Chondrocyte (in vitro differentiated cells): ENCODE measurements at regions not wholly inside any gene's neighbourhood (a gene's known extent, or its start where the extent isn't known, plus 50 kb on each side); places are given as distances from the start of the nearest gene placed in this dataset.
"Not testable (repeated sequence)": the region's sequence is repeated elsewhere in the genome, so short reads cannot be mapped to it uniquely, and the experiment has no call there.

ENCODE experiments used
- DNase-seq: peaks from one replicate; pipeline ENCODE4 v3.0.0; 2021; ENCODE audit warnings: mixed read lengths, low spot score
- H3K27ac Mint-ChIP-seq: one replicate; pipeline ENCODE4 v1.8.0; 2021; ENCODE audit warnings: mild to moderate bottlenecking, moderate library complexity, mixed read lengths; ENCODE audit not compliant: unreplicated experiment
- H3K27me3 Mint-ChIP-seq: 2 replicates; pipeline ENCODE4 v1.8.0; 2021; ENCODE audit warnings: low read depth, mixed read lengths
- H3K36me3 Mint-ChIP-seq: 2 replicates; pipeline ENCODE4 v1.8.0; 2021; ENCODE audit warnings: low read depth, mixed read lengths
- H3K4me1 Mint-ChIP-seq: 2 replicates; pipeline ENCODE4 v1.8.0; 2021; ENCODE audit warnings: low read depth, mild to moderate bottlenecking, mixed read lengths
- H3K4me3 Mint-ChIP-seq: one replicate; pipeline ENCODE4 v1.8.0; 2021; ENCODE audit warnings: mild to moderate bottlenecking, moderate library complexity, mixed read lengths; ENCODE audit not compliant: unreplicated experiment
- H3K9me3 Mint-ChIP-seq: 2 replicates; pipeline ENCODE4 v1.8.0; 2021; ENCODE audit warnings: low read depth, mixed read lengths
- TF ChIP-seq, protein P1 (sequence below): fragments of 200-600 bp; sonication (generic); IDR thresholded peaks from 2 replicates; pipeline ENCODE4 v1.5.0; 2021; ENCODE audit warnings: antibody characterized with exemption, mild to moderate bottlenecking, moderate library complexity

DNA sequence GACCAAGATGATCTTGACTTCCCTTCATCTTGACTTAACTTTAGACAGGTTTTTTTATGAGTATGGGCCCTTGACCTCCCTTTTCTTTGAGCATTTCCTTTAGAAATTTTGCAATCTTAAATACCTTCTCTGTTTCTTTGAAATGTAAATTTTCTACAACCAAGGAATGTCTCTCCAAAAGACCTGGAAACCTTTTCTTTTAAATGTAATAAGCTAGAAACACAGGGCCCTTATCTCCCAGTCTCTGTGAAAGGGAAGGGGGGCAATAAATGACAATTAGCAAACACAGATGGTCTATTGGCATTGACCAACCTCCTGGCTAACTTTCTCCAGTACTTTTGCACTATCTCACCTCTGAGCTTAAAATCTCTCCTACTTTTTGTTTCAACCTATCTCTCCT, 144.3 kb upstream of the GK2 start:
- H3K27ac Mint-ChIP-seq, result no peak overlapping the region
- H3K9me3 Mint-ChIP-seq, result no peaks in the 10 kb centered on the region
- no peaks in the 10 kb centered on the region for H3K36me3 Mint-ChIP-seq
- peaks cover 4% of the 10 kb centered on the region for H3K27me3 Mint-ChIP-seq
- H3K4me1 Mint-ChIP-seq, result no peaks in the 10 kb centered on the region
- TF ChIP-seq, protein P1, sequence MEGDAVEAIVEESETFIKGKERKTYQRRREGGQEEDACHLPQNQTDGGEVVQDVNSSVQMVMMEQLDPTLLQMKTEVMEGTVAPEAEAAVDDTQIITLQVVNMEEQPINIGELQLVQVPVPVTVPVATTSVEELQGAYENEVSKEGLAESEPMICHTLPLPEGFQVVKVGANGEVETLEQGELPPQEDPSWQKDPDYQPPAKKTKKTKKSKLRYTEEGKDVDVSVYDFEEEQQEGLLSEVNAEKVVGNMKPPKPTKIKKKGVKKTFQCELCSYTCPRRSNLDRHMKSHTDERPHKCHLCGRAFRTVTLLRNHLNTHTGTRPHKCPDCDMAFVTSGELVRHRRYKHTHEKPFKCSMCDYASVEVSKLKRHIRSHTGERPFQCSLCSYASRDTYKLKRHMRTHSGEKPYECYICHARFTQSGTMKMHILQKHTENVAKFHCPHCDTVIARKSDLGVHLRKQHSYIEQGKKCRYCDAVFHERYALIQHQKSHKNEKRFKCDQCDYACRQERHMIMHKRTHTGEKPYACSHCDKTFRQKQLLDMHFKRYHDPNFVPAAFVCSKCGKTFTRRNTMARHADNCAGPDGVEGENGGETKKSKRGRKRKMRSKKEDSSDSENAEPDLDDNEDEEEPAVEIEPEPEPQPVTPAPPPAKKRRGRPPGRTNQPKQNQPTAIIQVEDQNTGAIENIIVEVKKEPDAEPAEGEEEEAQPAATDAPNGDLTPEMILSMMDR, result no peak
- no peak overlapping the region for H3K4me3 Mint-ChIP-seq
- DNase-seq, result no peak

DNA sequence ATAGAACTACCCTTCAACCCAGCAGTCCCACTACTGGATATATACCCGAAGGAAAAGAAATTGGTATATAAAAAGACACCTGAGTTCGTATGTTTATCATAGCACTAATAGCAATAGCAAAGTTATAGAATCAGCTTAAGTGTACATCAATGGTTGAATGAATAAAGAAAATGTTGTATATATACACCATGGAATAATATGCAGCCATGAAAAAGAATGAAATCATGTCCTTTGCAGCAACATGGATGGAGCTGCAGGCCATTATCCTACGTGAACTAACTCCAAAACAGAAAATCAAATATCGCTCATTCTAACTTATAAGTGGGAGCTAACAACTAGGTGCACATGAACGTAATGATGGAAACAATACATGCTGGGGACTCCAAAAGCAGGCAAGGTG, 143.5 kb upstream of the GK2 start:
- Mint-ChIP-seq H3K4me3 (no peak overlapping the region), H3K9me3 (no peaks in the 10 kb centered on the region), H3K27ac (no peak overlapping the region), H3K36me3 (no peaks in the 10 kb centered on the region), H3K27me3 (peaks cover 4% of the 10 kb centered on the region), H3K4me1 (no peaks in the 10 kb centered on the region)
- TF ChIP-seq, protein P1, result no peak
- DNase-seq, result no peak

DNA sequence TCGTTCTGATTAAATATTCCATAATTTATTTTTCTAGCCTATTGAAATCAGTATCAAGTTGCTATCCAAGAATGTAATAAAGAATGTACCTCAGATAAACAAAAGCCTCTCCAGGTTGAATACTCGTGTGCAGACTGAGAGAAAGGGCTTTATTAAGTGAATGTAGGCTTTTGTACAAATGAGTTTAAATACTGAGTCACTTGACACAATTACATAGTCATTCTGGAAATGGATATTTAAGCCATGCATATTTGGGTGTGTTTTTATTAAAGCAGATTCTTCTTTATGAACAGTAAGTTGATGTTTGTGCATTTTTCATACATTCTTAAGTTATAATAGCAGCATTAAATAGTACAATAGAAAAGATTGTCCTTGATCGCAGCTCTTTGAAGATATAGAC, 139.8 kb upstream of the GK2 start:
- H3K4me1 Mint-ChIP-seq, result no peaks in the 10 kb centered on the region
- H3K9me3 Mint-ChIP-seq, result no peaks in the 10 kb centered on the region
- no peak for DNase-seq
- TF ChIP-seq, protein P1, result no peak
- H3K27me3 Mint-ChIP-seq, result peaks cover 4% of the 10 kb centered on the region
- H3K27ac Mint-ChIP-seq, result no peak overlapping the region
- H3K4me3 Mint-ChIP-seq, result no peak overlapping the region
- H3K36me3 Mint-ChIP-seq, result no peaks in the 10 kb centered on the region

DNA sequence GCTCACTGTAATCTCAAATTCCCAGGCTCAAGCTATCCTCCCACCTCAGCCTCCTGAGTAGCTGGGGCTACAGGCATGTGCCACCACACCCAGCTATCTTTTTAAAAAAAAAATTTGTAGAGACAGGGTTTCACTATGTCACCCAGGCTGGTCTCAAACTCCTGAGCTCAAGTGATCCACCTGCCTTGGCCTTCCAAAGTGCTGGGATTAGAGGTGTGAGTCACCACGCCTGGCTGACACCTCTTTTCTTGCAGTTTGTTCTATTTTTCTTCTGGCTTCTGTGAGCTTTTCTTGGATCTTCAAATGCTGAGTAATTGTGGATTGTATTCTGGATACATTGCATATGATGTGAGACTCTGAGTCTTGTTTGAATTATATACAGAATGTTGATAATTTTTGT, 137.3 kb upstream of the GK2 start:
- not testable (repeated sequence) for H3K4me3 Mint-ChIP-seq, DNase-seq, H3K27ac Mint-ChIP-seq, H3K27me3 Mint-ChIP-seq, H3K9me3 Mint-ChIP-seq, H3K4me1 Mint-ChIP-seq, H3K36me3 Mint-ChIP-seq

DNA sequence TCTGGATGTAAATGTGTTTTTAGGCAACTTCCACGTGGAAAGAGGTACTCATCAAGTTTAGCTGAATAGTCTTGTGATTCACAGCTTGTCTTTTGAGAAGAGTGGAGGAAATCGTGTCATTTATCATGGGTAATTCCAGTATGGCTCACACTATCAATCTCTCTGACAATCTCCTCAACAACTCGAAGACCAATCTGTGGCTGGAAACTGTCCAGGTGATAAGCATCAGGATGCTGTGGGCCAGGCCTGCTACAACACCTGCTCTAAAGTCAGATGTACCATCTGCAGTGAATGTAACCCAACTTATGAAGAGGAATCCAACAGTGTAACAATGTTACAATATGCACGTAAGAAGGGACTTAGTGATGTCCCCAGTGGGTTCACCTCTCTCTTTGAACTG, 132.1 kb upstream of the GK2 start:
- H3K4me1 Mint-ChIP-seq, result no peaks in the 10 kb centered on the region
- no peaks in the 10 kb centered on the region for H3K36me3 Mint-ChIP-seq
- H3K9me3 Mint-ChIP-seq, result no peaks in the 10 kb centered on the region

DNA sequence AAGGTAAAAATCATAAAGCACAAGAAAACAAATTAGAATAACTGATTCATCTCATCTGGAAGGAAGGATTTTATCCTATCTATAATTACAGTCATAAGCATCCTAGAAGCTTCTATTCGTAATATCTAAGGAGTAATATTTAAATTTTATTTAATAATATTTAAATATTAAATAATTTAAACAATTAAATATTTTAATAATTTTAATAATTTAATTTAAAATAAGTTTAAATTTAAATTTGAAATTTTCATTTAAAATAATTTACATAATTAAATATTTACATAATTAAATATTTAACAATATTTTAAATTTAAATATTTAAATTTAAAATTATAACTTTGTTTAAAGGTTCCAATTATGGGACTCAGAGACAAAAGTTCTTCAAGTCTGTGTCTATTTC, 127.5 kb upstream of the GK2 start:
- no peak for DNase-seq
- no peak overlapping the region for H3K4me3 Mint-ChIP-seq
- no peaks in the 10 kb centered on the region for H3K9me3 Mint-ChIP-seq
- peaks cover 6% of the 10 kb centered on the region for H3K27me3 Mint-ChIP-seq
- H3K27ac Mint-ChIP-seq, result no peak overlapping the region
- no peaks in the 10 kb centered on the region for H3K4me1 Mint-ChIP-seq
- TF ChIP-seq, protein P1, result no peak
- H3K36me3 Mint-ChIP-seq, result no peaks in the 10 kb centered on the region

More for the DNA sequence above, 132.1 kb upstream of the GK2 start:
- no peak overlapping the region for H3K27ac Mint-ChIP-seq
- TF ChIP-seq, protein P1, result no peak
- H3K4me3 Mint-ChIP-seq, result no peak overlapping the region
- DNase-seq, result no peak
- peaks cover 2% of the 10 kb centered on the region for H3K27me3 Mint-ChIP-seq
